Right cardiac atrium (tissue), 5 donors: ENCODE measurements at regions not wholly inside any gene's neighbourhood (a gene's known extent, or its start where the extent isn't known, plus 50 kb on each side); places are given as distances from the start of the nearest gene placed in this dataset.

Experiments used
- ATAC-seq, 2 donors: fragments of 200-7000 bp; cut with Tn5 transposase; one replicate each; pipeline versions ENCODE4 v1.8.0 to v1.9.1; 2020; ENCODE audit warnings: moderate library complexity in 2 of 2, mild to moderate bottlenecking in 1 of 2
- DNase-seq, 3 donors: peaks; one replicate each; pipeline ENCODE4 v3.0.0-alpha.2; 2020
- H3K27ac ChIP-seq: one replicate; pipeline ENCODE4 v1.5.1; 2013; ENCODE audit warnings: mild to moderate bottlenecking, low read length, control low read depth, moderate library complexity
- H3K27me3 ChIP-seq: one replicate; pipeline ENCODE4 v1.6.1; 2013; ENCODE audit not compliant: control insufficient read depth, insufficient read depth
- H3K4me1 ChIP-seq: one replicate; pipeline ENCODE4 v1.6.1; 2013; ENCODE audit warnings: low read length; ENCODE audit not compliant: control insufficient read depth, insufficient read depth
- H3K4me3 ChIP-seq: one replicate; pipeline ENCODE4 v1.5.1; 2013; ENCODE audit warnings: low read length, control low read depth
- H3K9me3 ChIP-seq: one replicate; pipeline ENCODE4 v1.6.1; 2013; ENCODE audit warnings: low read length; ENCODE audit not compliant: control insufficient read depth
- WGBS: extraction: QIAGEN DNeasy Blood & Tissue Kit; methylation state at CpG from one replicate; pipeline ENCODE4 v1.1.7; 2013; 5-methylcytosine and 5-hydroxymethylcytosine counted together
- intact Hi-C, 4 donors: fragments of 100-400 bp; cut with DNase I; formaldehyde crosslinking; loops; one replicate each; pipeline versions ENCODE4 v1.11.0 to v1.14.0; 2022 to 2023
- donor health status: healthy with polysubstance abuse.
- donor health status: DM: no; HTN: yes; CAD: no.
- donor health status: DM: no; HTN: no; CAD: no.
- donor health status: DM: no; HTN: yes; CAD: no; lungs with severe emphysema.
- donor health status: DM: yes; HTN: yes; CAD: no.

- WGBS: 71% methylated on average over 3 of the region's 3 CpGs
- no peak for ATAC-seq
- no peak for DNase-seq
- peaks cover 2% of the 10 kb centered on the region for H3K4me1 ChIP-seq
- intact Hi-C loops: no loop called here
- no peak overlapping the region for H3K27ac ChIP-seq
- H3K27me3 ChIP-seq: no peaks in the 10 kb centered on the region
- H3K9me3 ChIP-seq: no peaks in the 10 kb centered on the region
- H3K4me3 ChIP-seq: no peak overlapping the region
Observed at GRCh38 chr13:106818971-106819370, 251.0 kb upstream of the ARGLU1 start.

GRCh38 chr13:106815545-106815944 is 247.6 kb upstream of the ARGLU1 start:
- H3K4me1 ChIP-seq: peaks cover 2% of the 10 kb centered on the region
- H3K27ac ChIP-seq: no peak overlapping the region
- DNase-seq (no peak), ATAC-seq (no peak)
- no peaks in the 10 kb centered on the region for H3K9me3 ChIP-seq
- intact Hi-C loops: no loop called here
- WGBS: 38% methylated on average over 1 of the region's 1 CpG
- H3K27me3 ChIP-seq: no peaks in the 10 kb centered on the region
- H3K4me3 ChIP-seq: no peak overlapping the region

- H3K27ac ChIP-seq: no peak overlapping the region
- H3K27me3 ChIP-seq: no peaks in the 10 kb centered on the region
- intact Hi-C loops: no loop called here
- H3K9me3 ChIP-seq: no peaks in the 10 kb centered on the region
- 37% methylated on average over 1 of the region's 1 CpG for WGBS
- no peak for DNase-seq
- H3K4me1 ChIP-seq: peaks cover 2% of the 10 kb centered on the region
- ATAC-seq: no peak
- no peak overlapping the region for H3K4me3 ChIP-seq
Observed at GRCh38 chr13:106814463-106814862, 246.5 kb upstream of the ARGLU1 start.

- 59% methylated on average over 3 of the region's 3 CpGs for WGBS
- no peak for ATAC-seq
- intact Hi-C loops: no loop called here
- Histone ChIP-seq H3K27ac (no peak overlapping the region), H3K4me3 (no peak overlapping the region), H3K27me3 (no peaks in the 10 kb centered on the region), H3K9me3 (no peaks in the 10 kb centered on the region), H3K4me1 (no peaks in the 10 kb centered on the region)
- DNase-seq: no peak
Observed at GRCh38 chr13:106810069-106810468, 242.1 kb upstream of the ARGLU1 start.

- Histone ChIP-seq H3K27me3 (no peaks in the 10 kb centered on the region), H3K4me3 (no peak overlapping the region), H3K9me3 (no peaks in the 10 kb centered on the region), H3K4me1 (no peaks in the 10 kb centered on the region), H3K27ac (no peak overlapping the region)
- intact Hi-C loops: no loop called here
- WGBS: 52% methylated on average over 3 of the region's 3 CpGs
- no peak for ATAC-seq
- no peak for DNase-seq
Observed at GRCh38 chr13:106804991-106805390, 237.1 kb upstream of the ARGLU1 start.

- no peak for DNase-seq
- Histone ChIP-seq H3K27ac (no peak overlapping the region), H3K4me3 (no peak overlapping the region), H3K9me3 (no peaks in the 10 kb centered on the region), H3K4me1 (no peaks in the 10 kb centered on the region), H3K27me3 (no peaks in the 10 kb centered on the region)
- intact Hi-C loops: no loop called here
- WGBS: 76% methylated on average over 6 of the region's 6 CpGs
- ATAC-seq: no peak
Observed at GRCh38 chr13:106802917-106803316, 235.0 kb upstream of the ARGLU1 start.

- WGBS: 66% methylated on average over 10 of the region's 10 CpGs
- H3K27ac ChIP-seq: no peak overlapping the region
- ATAC-seq (no peak), DNase-seq (no peak)
- no peak overlapping the region for H3K4me3 ChIP-seq
- H3K4me1 ChIP-seq: no peaks in the 10 kb centered on the region
- intact Hi-C loops: no loop called here
- no peaks in the 10 kb centered on the region for H3K9me3 ChIP-seq
- no peaks in the 10 kb centered on the region for H3K27me3 ChIP-seq
Observed at GRCh38 chr13:106799781-106800335, 231.9 kb upstream of the ARGLU1 start.

- no peak for ATAC-seq
- Histone ChIP-seq H3K27me3 (no peaks in the 10 kb centered on the region), H3K27ac (no peak overlapping the region), H3K4me3 (no peak overlapping the region), H3K9me3 (no peaks in the 10 kb centered on the region), H3K4me1 (no peaks in the 10 kb centered on the region)
- WGBS: 83% methylated on average over 9 of the region's 9 CpGs
- intact Hi-C loops: no loop called here
- DNase-seq: no peak
Observed at GRCh38 chr13:106797081-106797640, 229.2 kb upstream of the ARGLU1 start.

GRCh38 chr13:106796280-106797047 is 228.5 kb upstream of the ARGLU1 start:
- ATAC-seq: no peak
- no peaks in the 10 kb centered on the region for H3K9me3 ChIP-seq
- peak overlapping the region; percentile 36 for H3K4me3 ChIP-seq
- 34% methylated on average over 16 of the region's 16 CpGs for WGBS
- H3K4me1 ChIP-seq: no peaks in the 10 kb centered on the region
- H3K27ac ChIP-seq: no peak overlapping the region
- intact Hi-C loops: no loop called here
- H3K27me3 ChIP-seq: no peaks in the 10 kb centered on the region
- no peak for DNase-seq

GRCh38 chr13:106795847-106796246 is 227.9 kb upstream of the ARGLU1 start:
- no peak for DNase-seq
- Histone ChIP-seq H3K4me3 (peak overlapping the region; percentile 36), H3K9me3 (no peaks in the 10 kb centered on the region), H3K27ac (no peak overlapping the region), H3K27me3 (no peaks in the 10 kb centered on the region), H3K4me1 (no peaks in the 10 kb centered on the region)
- intact Hi-C loops: no loop called here
- 32% methylated on average over 9 of the region's 9 CpGs for WGBS
- no peak for ATAC-seq

GRCh38 chr13:106794117-106794516 is 226.2 kb upstream of the ARGLU1 start:
- Histone ChIP-seq H3K27me3 (no peaks in the 10 kb centered on the region), H3K4me3 (no peak overlapping the region), H3K27ac (no peak overlapping the region), H3K9me3 (no peaks in the 10 kb centered on the region), H3K4me1 (no peaks in the 10 kb centered on the region)
- 77% methylated on average over 4 of the region's 4 CpGs for WGBS
- intact Hi-C loops: no loop called here
- ATAC-seq: no peak
- DNase-seq: no peak
